GM18873 (cell line): ENCODE measurements at regions not wholly inside any gene's neighbourhood (a gene's known extent, or its start where the extent isn't known, plus 50 kb on each side); places are given as distances from the start of the nearest gene placed in this dataset.
"Not testable (repeated sequence)": the region's sequence is repeated elsewhere in the genome, so short reads cannot be mapped to it uniquely, and the experiment has no call there.

Experiments
- ATAC-seq: cut with Tn5 transposase; IDR thresholded peaks from one replicate; pipeline ENCODE4 v1.9.1; 2021; ENCODE audit warnings: mild to moderate bottlenecking, moderate library complexity, moderate number of reproducible peaks; ENCODE audit not compliant: unreplicated experiment, low FRiP score

DNA sequence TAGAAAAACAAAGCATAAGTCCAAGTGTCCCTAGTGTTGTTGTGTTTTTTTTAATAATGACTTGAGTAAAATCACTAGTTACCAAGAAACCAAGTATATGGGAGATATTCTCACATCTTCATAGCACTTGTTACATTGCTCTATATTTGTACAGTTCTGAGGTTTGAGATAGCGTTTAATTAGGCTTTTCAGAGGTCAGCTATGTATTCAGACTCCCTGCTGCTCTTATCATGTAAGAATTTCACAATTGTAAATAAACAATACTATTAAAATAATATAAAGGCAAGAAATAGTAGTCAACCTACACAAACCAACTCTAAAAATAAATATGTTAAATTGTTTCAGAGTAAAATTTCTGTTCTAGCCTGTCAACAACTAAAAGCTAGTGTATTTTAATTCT, 761.9 kb upstream of the FAM174A start:
- no peak for ATAC-seq

DNA sequence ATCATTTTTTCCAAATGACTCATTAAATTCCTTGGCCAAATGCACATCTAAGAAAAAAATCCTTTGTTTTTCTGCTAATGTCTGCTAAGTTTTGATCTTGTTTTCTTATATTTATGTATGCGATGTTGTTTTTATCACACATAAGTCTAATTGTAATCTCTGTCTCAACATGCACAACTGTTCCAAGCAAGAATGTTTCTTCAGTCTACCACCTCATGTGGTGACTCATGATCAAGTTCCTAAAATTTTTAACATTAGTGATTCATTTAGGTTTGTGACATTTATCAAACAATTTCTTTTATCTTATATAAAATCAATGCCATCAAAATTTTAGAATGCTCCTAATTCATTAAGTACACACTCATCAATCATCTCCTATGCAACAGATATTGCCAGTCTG, 763.9 kb upstream of the FAM174A start:
- no peak for ATAC-seq

DNA sequence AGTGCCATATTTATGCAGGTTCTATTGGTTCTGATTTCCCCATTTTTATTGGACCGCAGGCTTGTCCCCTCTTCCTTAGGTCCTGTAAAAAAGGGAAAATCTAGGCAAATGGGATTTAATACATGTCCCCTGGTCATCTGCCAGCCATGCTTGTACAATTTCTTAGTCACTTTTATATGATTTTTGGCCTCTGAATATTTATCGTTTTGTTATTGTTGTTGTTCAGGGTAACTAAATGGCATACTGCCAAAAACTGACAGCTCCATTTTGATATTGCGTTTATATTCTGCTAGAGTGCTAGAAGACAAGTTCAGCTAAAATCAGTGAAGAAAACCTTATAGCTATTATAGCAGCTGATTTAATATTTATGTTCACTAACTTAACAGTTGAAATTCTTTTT, 770.2 kb upstream of the FAM174A start:
- ATAC-seq = no peak

DNA sequence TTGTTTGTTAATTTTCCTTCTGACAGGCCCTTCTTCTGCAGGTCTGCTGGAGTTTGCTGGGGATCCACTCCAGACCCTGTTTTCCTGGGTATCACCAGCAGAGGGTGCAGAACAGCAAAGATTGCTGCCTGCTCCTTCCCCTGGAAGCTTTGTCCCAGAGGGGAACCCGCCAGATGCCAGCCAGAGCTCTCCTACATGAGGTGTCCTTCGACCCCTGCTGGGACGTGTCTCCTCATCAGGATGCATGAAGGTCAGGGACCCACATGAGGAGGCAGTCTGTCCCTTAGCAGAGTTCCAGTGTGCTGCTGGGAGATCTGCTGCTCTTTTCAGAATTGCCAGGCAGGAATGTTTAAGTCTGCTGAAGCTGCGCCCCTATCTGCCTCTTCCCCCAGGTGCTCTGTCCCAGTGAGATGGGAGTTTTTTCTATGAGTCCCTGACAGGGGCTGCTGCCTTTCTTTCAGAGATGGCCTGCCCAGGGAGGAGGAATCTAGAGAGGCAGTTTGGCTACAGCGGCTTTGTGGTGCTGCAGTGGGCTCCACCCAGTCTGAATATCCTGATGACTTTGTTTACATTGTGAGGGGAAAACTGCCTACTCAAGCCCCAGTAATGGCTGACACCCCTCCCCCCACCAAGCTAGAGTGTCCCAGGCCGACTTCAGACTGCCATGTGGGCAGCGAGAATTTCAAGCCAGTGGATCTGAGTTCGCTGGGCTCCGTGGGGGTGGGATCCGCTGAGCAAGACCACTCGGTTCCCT, 772.0 kb upstream of the FAM174A start:
- ATAC-seq = no peak

DNA sequence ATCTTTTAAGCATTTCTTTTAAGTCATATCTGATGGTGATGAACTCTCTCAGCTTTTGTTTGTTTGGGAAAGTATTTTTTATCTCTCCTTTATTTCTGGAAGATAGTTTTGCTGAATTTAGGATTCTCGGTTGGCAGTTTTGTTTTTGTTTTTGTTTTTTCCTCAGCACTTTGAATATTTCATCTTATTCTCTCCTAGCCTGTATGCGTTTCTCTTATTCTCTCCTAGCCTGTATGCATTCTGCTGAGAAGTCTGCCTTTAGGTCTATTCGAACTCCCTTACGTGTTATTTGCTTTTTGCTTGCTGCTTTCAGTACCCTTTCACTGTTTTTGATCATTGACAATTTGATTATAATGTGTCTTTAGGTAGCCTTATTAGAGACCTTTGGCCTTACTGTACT, 787.8 kb upstream of the FAM174A start:
- no peak for ATAC-seq

DNA sequence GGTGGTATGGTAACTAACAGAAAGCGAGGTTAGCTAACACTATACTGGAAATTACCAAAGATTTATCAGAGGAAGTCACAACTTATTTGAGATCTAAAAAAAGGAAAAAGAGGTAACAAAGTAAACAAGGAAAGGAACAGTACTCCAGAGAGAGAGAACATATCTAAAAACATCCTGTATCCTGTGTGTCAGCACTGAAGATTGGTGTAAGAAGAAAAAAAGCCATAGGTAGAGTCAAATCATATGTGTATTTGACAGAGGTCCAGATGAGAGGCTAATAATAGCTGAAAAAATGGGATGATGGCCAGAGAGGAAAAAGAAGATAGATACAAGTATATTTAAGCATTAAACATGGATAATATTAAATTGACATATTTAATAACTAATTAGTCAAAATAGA, 802.0 kb upstream of the FAM174A start:
- not testable (repeated sequence) for ATAC-seq

DNA sequence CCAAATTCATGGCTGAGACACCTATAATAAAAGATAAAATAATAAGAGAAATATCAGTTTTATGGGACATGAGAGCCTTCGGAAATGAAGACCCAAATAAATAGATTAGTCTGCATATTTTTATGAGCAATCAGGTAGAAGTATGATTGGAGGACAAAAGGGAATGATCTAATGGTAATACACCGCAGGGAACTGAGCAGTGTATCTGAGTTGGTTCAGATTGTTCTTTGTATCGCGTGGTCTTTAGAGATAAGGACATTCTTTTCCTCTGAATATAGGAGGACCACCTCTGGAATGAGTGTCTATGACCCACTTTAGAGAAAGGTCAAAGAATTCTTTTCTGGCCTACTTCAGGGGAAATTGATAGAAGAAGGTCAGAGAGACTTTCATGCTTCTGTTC, 801.8 kb upstream of the CHD1 start:
- not testable (repeated sequence) for ATAC-seq

DNA sequence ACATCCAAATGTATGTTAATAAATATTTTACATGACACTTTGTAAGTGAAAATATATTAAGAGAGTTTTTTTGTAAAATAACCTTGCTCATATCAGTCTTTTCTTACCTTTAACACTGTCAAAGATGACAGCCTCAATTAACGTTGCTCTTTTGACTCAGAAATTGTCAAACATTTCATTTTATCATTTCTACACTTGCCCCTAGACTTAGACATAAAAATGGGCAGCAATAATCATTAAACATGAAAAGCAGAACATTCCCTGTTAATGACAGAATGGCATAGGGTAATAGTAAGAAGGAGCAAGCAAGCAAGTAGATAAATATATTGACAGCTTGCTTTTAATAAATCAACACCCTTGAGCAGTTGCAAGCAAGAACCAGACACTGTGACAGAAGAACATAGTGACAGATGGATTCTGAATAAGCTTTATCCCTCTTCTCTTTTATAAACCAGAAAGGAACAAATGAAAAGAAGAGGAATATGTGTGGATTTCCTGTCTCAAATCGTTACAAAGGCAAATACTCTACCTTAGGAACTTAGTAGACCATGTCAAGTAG, 796.0 kb upstream of the CHD1 start:
- ATAC-seq = no peak

DNA sequence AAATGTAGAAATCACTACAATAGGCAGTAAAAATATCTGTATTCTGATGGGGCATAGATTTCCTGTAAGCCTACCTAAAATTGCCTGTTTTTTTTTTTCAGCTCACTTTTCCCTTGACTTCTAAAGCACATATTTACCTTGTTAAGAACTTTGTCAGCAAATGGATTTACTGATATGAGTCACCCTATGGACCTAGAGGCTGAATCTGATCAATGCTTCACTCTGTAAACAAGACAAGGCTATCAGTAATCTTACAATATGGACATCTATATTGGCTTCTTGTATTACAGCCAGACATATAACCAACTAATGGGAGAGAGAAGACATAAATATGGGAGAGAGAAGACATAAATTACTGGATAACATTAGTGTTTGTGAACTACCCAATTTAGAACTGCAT, 792.7 kb upstream of the CHD1 start:
- ATAC-seq = no peak

DNA sequence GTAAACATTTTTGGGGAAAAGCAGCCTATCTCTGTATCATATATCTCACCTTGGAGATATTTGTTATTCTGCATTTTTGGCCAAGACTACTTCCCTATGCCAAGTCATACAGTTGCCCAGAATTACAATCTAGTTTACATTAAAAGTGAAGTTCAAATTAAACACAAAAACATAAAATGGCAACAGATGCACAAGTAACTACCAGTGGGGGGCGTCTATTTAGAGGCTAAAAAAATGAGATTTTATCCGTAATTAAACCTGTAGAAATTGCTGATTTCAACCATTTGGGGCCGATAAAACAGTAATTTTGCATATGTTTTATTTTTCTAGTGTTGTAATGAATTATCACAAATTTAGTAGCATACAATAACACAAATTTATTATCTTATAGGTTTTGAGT, 787.1 kb upstream of the CHD1 start:
- ATAC-seq = no peak

DNA sequence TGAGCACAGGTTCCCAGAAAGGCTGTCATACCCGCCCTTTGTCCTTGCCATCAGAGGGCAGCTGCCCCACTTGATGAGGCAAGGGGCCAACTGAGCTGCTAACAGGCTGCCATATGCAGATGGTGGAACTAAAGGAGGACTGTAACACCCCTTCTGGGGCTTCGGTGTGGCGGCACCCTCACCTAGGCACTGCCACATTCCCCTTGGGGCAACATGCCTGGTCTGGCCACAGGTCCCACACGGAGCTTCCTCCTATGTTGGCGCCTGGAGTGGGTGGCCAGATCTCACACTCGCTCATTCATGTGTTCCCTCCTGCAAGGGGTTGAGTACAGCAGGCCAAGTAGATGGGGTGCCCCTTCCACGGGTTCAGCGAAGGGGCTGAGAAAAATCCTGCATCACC, 777.4 kb upstream of the CHD1 start:
- no peak for ATAC-seq

DNA sequence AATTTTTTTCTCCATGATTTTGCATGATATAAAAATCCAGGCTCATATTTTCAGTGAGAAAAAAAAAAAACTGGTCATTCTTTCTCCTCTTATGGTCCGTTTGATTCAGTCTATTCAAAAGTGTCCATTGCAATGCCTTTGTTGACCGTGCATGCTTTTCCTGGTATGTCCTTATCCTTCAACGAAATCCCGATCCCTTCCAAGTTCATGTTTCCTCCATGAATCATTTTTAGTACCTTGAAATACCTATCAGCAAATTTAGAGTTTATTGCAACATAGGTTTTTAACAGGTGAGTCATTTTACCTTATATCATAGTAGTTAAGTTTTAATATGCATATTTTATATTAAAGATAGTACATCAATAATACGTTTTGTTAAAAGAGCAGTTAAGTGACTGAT, 773.8 kb upstream of the CHD1 start:
- ATAC-seq = no peak

DNA sequence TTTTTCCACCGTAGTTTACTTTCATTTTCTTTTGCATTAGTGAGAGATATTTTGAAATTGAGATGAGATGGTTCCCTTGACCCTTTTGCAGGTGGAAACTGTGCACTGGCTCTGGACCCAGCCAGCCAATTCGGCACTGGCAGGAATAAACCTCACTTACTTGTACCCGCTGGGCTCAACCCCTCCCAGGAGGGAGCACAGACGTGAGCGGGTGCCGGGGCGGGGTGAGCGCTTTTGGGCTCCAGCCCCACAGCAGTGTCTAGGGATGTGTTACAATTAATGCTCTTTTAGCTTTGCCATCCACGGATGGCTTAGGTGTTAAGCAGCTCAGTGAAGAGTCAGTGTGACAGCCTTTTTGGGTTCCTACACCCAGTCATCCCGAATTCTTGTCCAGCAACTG, 766.1 kb upstream of the CHD1 start:
- no peak for ATAC-seq

DNA sequence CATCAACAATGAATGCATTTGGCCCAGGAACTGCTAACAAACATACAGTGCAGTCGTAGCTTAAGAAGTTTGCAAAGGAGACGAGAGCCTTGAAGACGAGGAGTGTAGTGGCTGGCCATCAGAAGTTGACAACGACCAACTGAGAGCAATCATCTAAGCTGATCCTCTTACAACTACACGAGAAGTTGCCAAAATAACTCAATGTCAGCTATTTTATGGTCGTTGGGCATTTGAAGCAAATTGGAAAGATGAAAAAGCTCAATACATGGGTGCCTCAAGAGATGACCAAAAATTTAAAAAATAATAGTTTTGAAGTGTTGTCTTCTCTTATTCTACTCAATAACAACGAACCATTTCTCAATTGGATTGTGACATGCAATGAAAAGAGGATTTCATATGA, 757.7 kb upstream of the CHD1 start:
- no peak for ATAC-seq

DNA sequence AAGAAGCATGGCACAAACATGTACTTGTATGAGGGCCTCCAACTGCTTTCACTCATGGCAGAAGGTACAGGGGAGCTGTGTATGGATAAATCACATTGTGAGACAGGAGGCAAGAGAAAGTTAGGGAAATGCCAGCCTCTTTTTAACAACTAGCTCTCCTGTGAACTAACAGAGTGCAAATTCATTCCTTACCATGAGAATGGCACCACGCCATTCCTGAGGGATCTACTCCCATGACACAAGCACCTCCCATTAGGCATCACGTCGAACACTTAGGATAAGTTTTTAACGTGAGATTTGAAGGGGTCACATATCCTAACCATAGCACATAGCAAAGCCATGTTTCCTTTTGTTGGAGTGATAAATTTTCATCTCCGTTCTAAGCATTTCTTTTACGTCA, 747.2 kb upstream of the CHD1 start:
- no peak for ATAC-seq

DNA sequence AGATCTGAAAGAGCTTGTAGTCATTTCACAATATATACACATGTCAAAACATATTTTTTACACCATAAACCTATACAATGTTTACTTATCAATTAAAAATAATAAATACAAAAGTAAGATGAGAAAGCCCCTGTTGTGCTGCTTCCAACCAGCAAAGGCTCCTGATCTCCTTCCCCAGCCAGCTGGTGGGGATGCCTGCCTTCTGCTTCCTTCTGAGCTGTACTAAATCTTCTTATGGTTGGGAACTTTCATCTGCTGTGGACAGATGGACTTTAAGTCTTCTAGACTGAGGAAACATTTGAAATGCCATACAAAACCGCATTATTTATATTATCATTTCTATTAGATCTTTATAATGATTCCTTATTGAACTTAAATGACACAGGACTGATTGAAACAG, 745.3 kb upstream of the CHD1 start:
- no peak for ATAC-seq

DNA sequence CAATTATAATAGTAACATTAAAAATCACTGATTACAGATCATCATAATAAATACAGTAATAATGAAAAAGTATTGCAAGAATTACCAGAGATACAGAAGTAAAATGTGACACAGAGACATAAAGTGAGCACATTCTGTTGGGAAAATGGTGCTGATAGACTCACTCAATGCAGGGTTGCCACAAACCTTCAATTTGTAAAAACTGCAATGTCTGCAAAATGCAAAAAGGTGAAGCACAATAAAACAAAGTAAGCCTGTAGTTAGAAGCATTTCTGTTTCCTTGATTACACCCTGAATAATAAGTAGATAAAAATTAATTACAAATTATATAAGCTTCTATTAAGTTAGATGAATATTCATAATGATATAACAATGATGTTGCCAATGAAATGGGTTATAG, 736.2 kb upstream of the CHD1 start:
- no peak for ATAC-seq

DNA sequence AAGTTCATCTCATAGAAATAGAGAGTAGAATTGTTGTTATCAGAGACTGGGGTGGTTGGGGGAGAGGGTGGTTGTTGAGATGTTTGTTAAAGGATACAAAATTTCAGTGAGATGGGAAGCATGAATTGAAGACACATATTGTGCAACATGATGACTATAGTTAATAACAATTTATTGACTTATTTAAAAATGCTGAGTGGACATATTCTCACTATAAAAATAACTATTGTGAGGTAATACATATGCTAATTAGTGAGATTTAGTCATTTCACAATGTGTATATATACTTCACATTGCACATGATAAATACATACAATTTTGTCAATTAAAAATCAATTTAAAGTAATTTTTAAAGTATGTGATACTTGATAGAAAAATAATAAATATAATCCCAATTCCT, 722.5 kb upstream of the CHD1 start:
- no peak for ATAC-seq

DNA sequence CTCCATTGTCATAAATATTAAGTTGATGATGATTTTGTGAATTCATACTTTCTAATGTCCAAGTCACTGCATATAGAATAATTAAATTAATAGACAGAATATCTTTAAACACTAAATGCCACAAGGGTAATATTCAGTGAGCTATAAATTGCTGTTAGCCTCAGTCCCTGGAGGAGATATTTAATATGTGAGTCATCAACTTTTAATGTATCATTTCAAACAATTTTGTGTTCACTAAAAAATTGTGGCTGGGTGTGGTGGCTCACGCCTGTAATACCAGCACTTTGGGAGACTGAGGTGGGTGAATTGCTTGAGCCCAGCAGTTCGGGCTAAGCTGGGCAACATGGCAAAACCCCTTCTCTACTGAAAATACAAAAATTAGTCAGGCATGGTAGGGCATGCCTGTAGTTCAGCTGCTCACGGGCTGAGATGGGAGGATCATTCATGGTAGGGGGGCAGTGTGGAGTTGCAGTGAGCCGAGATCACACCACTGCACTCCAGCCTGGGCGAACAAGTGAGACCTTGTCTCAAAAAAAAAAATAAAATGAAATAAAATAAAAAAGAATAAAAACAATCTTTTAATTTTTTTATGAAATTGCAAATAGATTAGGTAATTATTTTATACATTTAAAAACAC, 717.3 kb upstream of the CHD1 start:
- no peak for ATAC-seq

DNA sequence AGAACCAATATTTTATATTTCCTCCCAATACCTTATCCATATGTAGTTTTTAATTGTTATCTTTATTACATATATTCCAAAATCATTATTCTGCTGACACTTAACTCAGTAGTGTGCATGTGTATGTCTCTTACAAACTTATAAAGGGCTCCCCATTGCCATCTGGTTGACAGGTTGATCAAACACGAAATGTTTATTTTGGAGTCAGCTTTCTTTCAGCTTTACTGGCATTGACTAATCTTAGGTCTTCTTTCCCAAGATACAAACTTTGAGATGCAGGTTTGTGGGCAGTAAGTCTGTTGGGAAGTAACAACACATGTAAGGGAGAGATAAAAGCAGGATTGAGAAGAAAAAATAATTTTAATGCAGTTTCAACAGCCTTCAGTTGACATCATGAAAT, 716.0 kb upstream of the CHD1 start:
- no peak for ATAC-seq

DNA sequence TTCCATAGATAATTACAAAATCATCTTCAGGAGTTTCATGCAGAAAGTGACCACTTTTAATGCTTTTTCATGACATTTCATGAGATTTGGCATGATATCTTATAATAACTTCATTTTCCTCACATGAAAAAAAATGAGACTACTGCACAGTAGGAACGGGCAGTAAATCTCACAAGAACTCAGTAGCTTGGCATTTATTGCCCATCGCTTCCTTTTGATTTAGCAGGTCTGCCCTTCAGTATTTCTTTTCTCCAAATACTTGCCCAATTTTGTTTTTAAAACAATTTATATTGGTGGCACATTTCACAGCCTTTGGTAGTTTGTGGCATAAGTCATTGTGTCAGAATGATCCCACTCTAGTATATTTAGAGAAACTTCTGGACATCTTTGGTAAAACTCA, 711.8 kb upstream of the CHD1 start:
- ATAC-seq = no peak

DNA sequence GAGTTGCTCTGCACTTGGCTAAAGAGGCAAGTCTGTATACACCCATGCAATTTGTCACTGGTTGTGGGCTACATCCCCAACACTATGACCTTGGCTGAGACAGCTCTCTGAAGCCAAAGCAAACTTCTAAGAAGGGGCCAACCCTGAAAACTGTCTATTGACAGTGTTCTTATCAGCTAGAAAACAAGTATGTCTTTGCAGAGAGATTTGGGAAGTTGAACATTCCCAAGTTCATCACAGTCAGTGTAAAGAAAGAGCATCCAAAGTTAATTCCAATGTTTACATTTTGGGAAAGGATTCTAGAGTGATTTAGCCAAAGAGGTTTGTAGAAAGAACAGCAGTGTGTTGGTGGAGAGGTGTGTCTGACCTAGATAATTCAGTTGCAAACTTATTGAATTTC, 711.1 kb upstream of the CHD1 start:
- no peak for ATAC-seq
